ENCODE measurements at regions not wholly inside any gene's neighbourhood (a gene's known extent, or its start where the extent isn't known, plus 50 kb on each side); places are given as distances from the start of the nearest gene placed in this dataset.
"Not testable (repeated sequence)": the region's sequence is repeated elsewhere in the genome, so short reads cannot be mapped to it uniquely, and the experiment has no call there.

DNA sequence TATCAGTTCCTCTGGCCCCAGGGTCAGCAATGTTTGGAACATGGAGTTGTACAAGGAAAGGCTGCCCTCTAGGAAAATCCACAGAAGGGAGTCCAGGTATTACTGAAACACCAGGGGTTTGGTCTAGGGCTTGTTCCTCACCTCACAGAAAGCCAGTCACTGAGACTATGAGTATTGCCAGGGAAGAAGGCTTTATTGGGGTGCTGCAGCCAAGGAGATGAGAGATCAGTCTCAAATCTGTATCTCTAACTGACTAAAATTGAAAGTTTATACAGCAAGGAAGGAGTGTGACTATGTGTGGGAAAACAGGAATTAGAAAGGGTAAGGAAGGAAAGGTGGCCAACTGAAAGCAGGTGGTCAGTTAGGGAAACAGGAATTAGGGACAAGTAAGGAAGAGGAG lies 172.3 kb downstream of the LYPLAL1 start:
- no peak for DNase-seq

DNA sequence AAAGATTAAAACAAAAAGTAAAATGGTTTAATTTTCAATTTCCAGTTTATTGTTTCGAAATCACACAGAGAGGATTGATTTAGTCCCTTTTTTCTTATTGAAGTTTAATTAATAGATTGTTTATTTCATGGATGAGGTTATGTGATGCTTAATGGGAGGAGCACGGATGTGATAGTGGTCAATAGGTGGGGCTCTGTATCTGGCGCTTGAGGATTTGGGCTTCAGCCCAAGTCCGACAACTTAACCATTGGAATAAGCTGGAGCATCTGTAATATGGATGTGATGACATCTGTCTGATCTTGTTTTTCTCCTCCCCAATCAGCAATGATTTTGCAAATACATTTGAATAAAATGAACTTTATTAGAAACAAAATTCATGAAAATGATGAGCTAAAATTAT lies 169.2 kb downstream of the LYPLAL1 start:
- no peak for DNase-seq

- DNase-seq: no peak
Observed at GRCh38 chr1:219340796-219341195, 167.1 kb downstream of the LYPLAL1 start.

GRCh38 chr1:219339466-219339865 lies 165.8 kb downstream of the LYPLAL1 start:
- DNase-seq: no peak

- DNase-seq: no peak
Observed at GRCh38 chr1:219337588-219337987, 163.9 kb downstream of the LYPLAL1 start.

DNA sequence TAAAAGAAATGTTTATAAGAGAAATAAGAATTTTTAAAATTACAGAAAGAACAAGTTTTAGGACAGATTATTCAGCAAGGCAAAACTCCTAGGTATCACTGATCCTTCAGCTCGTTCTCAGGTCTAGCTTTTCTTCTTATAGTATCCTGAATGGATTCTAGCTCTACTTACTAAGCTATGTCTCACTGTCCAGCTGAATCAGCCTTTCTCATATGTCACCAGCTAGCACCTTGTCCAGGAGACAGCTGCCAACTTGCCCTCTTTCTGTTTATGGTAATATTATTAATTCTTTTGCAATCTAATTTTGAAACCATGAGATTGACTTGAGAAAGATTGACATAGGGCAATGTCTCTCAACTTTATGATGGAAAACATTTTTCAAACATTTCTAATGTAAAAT lies 159.9 kb downstream of the LYPLAL1 start:
- DNase-seq: no peak

- DNase-seq: no peak
Observed at GRCh38 chr1:219331424-219331823, 157.7 kb downstream of the LYPLAL1 start.

- no peak for DNase-seq
Observed at GRCh38 chr1:219330669-219331068, 157.0 kb downstream of the LYPLAL1 start.

DNA sequence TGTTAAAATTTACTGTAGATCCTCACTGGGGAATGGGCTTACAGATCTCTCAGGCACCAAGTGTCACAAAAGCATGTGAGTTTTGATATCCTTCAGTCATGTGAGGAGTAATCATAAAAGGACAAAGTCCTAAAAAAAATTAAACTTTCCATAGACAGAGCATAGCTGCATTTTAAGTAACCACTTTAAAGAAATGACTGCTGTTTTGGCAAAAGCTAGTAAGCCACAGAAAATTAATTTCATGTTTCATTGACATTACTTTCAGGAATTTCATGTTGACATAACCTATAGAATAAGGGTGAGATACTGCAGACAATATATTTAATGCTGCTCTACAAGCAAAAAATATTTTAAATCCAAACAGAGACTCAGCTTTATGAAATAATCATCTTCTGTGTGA lies 156.3 kb downstream of the LYPLAL1 start:
- no peak for DNase-seq

DNA sequence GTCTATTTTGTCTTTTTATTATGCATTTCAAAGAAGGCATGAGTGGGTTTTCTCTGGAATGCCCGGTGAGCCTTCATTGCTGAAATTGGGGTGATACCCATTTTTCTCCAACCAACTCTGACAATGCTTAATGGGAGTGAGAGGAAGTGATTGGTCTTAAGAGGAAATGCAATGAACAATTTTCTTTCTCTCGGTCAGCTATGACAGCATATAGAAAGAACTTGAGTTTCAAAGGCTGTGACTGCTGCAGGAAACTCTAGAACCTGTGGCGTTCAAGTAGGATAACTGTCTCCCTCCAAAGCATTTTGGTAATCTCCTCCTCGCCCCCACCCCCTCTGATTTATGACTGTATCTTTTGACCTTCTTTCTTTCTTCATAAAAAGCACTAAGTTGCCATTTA lies 155.9 kb downstream of the LYPLAL1 start:
- no peak for DNase-seq

DNA sequence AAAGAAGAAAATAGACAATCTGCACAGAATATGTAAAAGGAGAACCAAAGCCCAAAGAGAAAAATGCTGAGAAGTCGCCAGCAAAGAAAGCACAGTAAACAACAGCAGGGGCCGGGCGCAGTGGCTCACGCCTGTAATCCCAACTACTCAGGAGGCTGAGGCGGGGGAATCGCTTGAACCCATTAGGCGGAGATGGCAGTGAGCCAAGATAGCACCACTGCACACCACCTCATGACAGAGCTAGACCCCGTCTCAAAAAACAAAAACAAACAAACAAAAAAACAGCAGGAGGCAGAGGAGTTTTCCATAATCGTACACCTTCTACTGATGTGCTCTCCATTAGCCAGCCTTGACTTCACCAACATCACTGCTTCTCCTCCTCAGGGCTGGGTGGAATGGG lies 153.2 kb downstream of the LYPLAL1 start:
- DNase-seq: no peak

GRCh38 chr1:219325368-219325742 lies 151.7 kb downstream of the LYPLAL1 start:
- no peak for DNase-seq

DNA sequence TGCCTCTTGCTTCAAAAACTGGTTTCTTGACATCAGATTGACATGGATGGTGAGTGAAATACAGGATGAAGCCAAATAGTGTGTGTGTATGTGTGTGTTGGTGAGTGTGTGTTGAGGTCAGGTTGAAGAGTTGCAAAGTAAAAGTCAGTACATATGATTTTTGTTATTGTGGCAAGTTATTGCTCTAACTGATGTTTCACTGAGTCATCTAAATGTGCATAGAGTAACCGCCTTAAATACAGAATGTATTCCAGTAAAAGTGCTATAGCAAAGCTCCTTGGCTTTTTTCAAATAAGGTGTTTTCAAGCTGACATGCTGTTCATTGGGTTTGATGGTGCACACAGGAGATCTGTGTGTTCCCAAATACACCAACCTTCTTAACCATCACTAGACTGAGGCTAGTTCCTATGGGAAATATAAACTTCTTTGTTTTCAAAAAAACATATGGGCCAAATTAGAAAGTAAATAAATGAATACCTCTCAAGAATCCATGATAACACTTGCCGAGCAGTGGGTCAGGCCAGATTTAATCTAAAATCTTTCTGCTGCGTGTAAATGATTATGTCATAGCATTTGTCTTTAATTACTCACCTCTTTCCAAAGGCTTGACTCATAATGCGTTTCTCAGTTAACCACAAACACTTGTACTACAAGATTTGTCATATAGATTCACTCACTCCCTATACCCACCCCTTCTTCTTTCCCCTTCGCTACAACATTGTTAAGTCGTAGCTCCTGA lies 151.1 kb downstream of the LYPLAL1 start:
- no peak for DNase-seq

DNA sequence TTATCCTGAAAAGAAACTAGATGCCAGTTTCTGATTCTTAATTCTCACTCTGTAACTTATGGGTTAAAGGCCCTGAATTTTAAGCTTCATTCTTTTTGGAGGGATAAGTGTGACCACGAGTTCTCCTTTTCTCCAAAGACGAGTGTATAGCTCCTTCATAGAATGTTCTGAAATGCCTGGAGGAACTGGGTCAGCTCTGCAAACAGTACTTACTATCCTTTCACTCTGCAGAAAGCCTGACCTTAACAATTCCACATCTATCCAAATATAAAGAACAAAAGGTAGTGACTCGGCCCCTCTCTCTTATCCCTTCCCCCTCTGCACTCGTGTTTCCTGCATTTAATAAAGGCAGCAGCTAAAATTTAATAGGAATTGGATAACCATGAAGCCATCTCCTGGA lies 150.5 kb downstream of the LYPLAL1 start:
- DNase-seq: no peak

DNA sequence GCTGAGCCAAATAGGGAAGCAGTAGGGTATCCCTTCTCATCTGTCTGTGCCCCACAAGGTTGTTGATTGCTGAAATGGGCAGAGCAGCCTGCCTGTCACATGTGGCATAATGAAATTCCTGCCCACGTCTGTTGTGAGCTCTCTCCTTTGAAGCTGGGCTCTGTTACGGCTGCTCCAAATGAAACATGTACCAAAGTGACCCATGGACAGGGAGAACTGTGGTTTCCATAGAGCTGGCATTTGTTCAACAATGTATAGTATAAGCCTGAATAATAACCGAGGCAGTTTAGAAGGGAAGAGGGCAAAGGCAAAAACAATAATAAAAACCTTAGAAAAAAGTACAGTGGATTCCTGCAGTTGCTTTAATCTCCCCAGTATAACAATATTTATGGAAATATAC lies 149.7 kb downstream of the LYPLAL1 start:
- no peak for DNase-seq

DNA sequence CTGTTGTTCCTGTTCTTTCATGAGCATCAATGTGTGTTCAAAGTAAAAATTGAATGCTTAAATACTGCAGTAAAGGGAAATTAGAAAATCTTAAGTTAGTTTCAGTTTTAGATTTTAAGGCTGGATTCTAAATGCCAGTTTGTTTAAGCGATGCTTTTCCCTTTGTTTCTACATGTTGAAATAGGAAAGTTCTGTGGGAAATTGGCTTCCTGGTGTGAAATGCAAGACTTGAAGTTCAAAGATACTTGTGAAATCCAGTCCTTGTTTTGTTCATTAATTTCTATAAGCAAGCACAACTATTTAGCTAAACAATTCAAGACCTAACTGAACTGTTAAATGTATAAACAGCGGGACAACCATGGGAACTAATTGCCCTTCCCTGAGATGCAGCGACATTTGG lies 149.1 kb downstream of the LYPLAL1 start:
- no peak for DNase-seq

- not testable (repeated sequence) for DNase-seq
Observed at GRCh38 chr1:219320563-219320962, 146.9 kb downstream of the LYPLAL1 start.

DNA sequence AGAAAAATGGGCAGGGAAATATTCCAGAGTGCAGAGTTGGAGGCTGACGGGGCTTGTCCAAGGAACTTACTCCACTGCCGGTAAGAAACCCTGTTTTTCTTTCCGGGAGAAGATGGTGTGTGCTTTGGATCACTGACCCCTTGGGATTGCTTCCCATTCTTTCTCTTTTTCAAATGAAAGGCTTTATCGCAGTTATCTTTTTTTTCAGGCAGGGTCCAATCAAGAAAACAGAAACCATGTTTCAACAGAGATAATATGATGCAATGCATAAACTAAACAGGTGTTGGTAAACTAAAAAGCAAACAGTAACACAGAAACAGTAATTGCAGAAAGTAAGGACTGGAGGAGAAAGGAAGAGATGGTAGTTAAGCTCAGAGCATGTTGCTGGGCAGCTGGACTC lies 145.1 kb downstream of the LYPLAL1 start:
- no peak for DNase-seq

DNA sequence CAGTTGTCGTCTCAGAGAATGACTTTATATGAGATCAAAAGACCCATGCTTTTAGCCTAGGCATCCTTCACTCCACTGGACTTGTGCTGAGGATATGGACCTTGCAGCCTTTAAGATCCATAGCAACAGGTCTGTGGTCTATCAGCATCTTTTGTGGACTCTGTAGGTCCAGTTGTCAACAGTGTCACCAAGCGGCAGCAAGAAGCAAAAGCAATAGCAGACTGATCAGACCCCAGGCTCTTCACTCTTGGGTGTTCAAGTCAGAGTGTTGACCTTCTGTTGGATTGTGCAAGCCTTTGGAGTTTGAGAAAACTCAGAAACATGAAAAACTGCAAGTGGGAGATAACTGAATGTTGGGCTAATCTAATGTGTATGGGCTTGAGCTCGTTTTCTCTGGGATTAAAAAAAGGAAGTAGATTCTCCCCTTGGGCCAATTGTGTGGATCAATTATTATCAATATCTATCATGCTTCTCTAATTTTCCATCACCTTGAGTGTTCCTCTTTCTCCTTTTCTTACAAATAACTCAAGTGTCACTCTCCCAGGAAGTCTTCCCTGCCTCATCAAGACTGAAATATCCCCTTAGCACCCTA lies 144.2 kb downstream of the LYPLAL1 start:
- no peak for DNase-seq

GRCh38 chr1:219316066-219316465 lies 142.4 kb downstream of the LYPLAL1 start:
- DNase-seq: no peak

DNA sequence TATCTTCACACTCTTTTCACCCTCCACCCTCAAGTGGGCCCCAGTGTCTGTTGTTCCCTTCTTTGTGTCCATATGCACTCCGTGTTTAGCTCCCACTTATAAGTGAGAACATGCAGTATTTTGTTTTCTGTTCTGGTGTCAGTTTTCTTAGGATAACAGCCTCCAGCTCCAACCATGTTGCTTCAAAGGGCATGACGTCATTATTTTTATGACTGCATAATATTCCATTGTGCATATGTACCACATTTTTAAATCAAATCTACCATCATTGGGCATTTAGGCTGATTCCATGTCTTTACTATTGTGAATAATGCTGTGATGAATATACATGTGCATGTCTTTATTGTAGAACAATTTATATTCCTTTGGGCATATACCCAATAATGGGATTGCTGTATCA lies 140.3 kb downstream of the LYPLAL1 start:
- no peak for DNase-seq

DNA sequence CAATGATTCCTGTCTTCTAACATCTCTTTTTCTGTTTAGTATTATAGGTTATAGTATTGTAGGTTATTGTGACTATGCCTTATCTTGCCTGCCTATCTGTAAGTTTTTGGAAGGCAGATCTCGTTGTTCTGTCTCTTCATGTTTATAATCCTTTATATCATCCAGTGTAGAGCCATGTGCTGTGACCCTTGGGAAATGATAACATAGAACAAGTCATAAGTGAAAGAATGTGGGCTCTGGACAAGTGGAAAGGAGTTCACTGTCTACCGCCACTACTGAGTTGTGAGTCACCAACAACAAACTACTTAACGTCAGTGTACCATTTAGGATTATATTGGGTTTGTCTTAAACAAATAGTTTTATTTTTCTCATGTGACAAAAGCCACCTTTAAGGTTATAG lies 139.3 kb downstream of the LYPLAL1 start:
- DNase-seq: no peak

DNA sequence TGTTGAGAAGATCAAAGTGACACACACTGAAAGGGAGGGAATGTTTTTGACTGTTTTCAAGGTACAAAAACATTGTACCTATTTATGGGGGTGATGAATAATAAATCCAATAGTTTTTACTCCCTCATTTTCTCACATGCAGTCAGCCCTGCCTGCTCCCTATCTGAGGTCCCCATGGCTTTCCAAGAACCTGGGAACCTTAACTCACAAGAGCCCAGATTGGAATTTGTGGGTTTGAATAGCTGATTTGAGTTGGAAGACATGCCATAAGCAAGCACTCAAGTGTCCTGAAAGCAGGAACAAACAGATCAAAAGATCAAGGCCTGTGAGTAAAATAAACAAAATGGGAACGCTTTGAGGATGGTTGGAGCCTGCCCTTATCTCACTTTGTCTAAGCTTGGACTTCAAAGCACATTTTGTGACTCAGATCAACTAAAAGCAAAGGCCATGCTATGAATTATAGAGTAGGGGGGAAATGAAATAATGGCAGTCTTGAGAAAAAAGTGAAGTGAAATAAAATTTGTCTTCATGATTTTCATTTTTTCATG lies 136.6 kb downstream of the LYPLAL1 start:
- DNase-seq: no peak

DNA sequence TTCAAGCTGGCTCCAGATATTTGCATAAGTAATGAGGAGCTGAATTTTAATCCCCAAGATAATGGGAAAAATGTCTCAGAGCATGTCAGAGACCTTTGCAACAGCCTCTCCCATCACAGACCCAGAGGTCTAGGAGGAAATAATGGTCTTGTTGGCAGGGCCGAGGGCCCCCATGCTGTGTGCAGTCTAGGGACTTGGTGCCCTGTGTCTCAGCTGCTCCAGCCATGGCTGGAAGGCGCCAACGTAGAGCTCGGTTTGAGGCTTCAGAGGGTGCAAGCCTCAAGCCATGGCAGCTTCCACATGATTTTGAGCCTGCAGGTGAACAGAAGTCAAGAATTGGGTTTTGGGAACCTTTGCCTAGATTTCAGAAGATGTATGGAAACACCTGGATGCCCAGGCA lies 134.7 kb downstream of the LYPLAL1 start:
- no peak for DNase-seq
